ENCODE measurements at regions not wholly inside any gene's neighbourhood (a gene's known extent, or its start where the extent isn't known, plus 50 kb on each side); places are given as distances from the start of the nearest gene placed in this dataset.

DNA sequence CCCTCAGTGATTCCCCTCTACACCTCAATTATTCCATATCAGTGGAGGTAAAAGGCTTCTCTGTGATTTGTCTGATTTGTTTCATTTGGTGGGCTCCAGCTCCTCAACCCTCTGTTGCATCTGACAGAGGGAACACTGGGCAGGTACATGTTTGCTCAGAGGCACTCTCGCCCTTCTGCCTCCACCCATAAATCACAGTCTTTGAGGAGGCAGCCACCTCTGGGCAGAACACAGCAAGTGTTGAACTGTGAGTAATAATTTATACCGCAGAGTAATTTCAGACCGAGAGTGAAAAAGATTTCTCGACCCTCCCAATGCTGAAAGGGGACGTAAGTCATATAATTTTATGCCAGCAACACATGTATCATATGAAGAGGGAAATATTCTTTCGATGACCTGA lies 330.1 kb upstream of the PBX1 start:
- DNase-seq (no peak), ATAC-seq (ENCODE audit: low FRiP score in 2 of 2) (peak in 1 of 2 donors; percentile 32)
- no peaks in the 10 kb centered on the region for H3K4me1 ChIP-seq
- WGBS, 2 donors, result 81 to 83% methylated on average over 6 of the region's 6 CpGs
- no peak overlapping the region for H3K27ac ChIP-seq
- TF ChIP-seq POLR2A (IDR thresholded peaks at IDR 0.05) (no peak), EP300 (IDR thresholded peaks at IDR 0.05) (no peak), POLR2AphosphoS5 (IDR thresholded peaks at IDR 0.05) (no peak)
- TF ChIP-seq, protein P1, sequence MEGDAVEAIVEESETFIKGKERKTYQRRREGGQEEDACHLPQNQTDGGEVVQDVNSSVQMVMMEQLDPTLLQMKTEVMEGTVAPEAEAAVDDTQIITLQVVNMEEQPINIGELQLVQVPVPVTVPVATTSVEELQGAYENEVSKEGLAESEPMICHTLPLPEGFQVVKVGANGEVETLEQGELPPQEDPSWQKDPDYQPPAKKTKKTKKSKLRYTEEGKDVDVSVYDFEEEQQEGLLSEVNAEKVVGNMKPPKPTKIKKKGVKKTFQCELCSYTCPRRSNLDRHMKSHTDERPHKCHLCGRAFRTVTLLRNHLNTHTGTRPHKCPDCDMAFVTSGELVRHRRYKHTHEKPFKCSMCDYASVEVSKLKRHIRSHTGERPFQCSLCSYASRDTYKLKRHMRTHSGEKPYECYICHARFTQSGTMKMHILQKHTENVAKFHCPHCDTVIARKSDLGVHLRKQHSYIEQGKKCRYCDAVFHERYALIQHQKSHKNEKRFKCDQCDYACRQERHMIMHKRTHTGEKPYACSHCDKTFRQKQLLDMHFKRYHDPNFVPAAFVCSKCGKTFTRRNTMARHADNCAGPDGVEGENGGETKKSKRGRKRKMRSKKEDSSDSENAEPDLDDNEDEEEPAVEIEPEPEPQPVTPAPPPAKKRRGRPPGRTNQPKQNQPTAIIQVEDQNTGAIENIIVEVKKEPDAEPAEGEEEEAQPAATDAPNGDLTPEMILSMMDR (IDR thresholded peaks at IDR 0.05), result no peak
- H3K4me3 ChIP-seq, result no peak overlapping the region
- no peaks in the 10 kb centered on the region for H3K36me3 ChIP-seq
- H3K27me3 ChIP-seq, result no peaks in the 10 kb centered on the region
- no peaks in the 10 kb centered on the region for H3K9me3 ChIP-seq

DNA sequence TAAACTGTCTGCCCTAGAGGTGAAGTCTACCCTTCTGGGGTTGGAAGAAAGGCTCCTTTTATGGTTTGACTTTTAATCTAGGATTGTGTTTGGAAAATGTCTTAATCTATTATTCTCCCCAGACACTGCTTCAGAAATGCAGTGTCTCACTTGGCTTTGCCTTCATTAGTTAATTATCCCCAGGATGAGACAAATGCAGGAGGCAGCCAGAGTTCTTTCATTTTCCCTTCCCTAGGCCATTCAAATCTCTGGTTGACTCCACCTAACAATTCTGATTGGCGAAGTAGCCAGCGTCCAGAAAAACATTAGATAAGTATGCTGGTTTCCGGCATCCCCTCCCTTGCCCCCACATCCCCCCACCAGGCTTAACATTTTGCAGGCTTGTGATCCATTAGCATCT lies 325.8 kb upstream of the PBX1 start:
- TF ChIP-seq POLR2A (IDR thresholded peaks at IDR 0.05) (no peak), POLR2AphosphoS5 (IDR thresholded peaks at IDR 0.05) (no peak), EP300 (IDR thresholded peaks at IDR 0.05) (no peak)
- TF ChIP-seq, protein P1 (IDR thresholded peaks at IDR 0.05), result no peak
- 73 to 82% methylated on average over 3 of the region's 3 CpGs for whole genome bisulfite sequencing, 2 donors

DNA sequence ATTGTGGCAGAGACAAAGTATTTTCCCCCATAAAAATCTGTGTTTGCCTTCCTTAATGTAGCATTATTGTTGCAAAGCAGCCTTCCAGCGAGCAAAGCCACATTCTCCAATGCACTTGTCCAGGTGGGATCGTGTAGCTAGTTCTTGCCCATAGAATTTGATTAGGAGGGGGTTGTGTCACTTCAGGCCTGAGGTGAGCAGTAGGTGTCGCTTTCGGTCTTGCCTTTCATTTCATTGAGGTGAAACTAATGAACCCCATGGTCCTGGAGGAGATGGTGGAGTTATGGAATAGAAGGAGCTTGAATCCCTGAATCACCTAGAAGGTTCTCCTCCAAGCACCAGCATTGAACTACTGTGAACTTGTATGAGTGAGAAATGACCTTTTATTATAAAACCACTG lies 318.9 kb upstream of the PBX1 start:
- ATAC-seq (ENCODE audit: low FRiP score in 2 of 2) (no peak), DNase-seq (no peak)
- H3K36me3 ChIP-seq, result no peaks in the 10 kb centered on the region
- H3K4me3 ChIP-seq, result no peak overlapping the region
- no peaks in the 10 kb centered on the region for H3K4me1 ChIP-seq
- WGBS, 2 donors, result 55 to 65% methylated on average over 4 of the region's 4 CpGs
- H3K27ac ChIP-seq, result no peak overlapping the region
- H3K27me3 ChIP-seq, result no peaks in the 10 kb centered on the region
- H3K9me3 ChIP-seq, result no peaks in the 10 kb centered on the region
- TF ChIP-seq, protein P1 (IDR thresholded peaks at IDR 0.05), result no peak
- TF ChIP-seq POLR2A (IDR thresholded peaks at IDR 0.05) (no peak), POLR2AphosphoS5 (IDR thresholded peaks at IDR 0.05) (no peak), EP300 (IDR thresholded peaks at IDR 0.05) (no peak)

More for the DNA sequence above, 325.8 kb upstream of the PBX1 start:
- no peak for ATAC-seq (ENCODE audit: low FRiP score in 2 of 2)
- H3K36me3 ChIP-seq, result no peaks in the 10 kb centered on the region
- H3K4me1 ChIP-seq, result no peaks in the 10 kb centered on the region
- H3K27me3 ChIP-seq, result no peaks in the 10 kb centered on the region
- H3K4me3 ChIP-seq, result no peak overlapping the region
- H3K27ac ChIP-seq, result no peak overlapping the region
- DNase-seq, result no peak
- H3K9me3 ChIP-seq, result no peaks in the 10 kb centered on the region

DNA sequence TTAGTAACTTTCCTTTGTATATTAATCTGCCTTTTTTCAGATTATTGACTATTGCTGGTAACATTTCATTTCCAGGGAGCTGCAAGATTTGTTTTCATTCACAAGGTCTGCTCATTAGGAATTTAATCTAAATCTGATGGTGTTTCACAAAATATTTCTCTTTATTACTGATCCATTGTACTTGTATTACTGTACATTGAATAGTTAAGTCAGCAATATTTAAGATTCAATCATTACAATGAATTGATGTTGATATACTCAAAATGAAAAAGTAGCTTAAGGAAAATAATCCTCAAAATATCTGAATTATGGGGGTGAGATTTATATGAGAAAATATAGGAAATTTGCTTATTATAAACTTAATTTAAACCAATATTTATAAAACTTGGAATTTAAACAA lies 308.6 kb upstream of the PBX1 start:
- H3K9me3 ChIP-seq, result peaks cover 0 to 12% (median 7%) of the 10 kb centered on the region in 4 donors
- H3K27ac ChIP-seq, result no peak overlapping the region
- ATAC-seq (ENCODE audit: low FRiP score in 2 of 2) (no peak), DNase-seq (no peak)
- TF ChIP-seq POLR2AphosphoS5 (IDR thresholded peaks at IDR 0.05) (no peak), EP300 (IDR thresholded peaks at IDR 0.05) (no peak), POLR2A (IDR thresholded peaks at IDR 0.05) (no peak)
- TF ChIP-seq, protein P1 (IDR thresholded peaks at IDR 0.05), result no peak
- no peak overlapping the region for H3K4me3 ChIP-seq
- no peaks in the 10 kb centered on the region for H3K27me3 ChIP-seq
- no peaks in the 10 kb centered on the region for H3K4me1 ChIP-seq
- H3K36me3 ChIP-seq, result no peaks in the 10 kb centered on the region

DNA sequence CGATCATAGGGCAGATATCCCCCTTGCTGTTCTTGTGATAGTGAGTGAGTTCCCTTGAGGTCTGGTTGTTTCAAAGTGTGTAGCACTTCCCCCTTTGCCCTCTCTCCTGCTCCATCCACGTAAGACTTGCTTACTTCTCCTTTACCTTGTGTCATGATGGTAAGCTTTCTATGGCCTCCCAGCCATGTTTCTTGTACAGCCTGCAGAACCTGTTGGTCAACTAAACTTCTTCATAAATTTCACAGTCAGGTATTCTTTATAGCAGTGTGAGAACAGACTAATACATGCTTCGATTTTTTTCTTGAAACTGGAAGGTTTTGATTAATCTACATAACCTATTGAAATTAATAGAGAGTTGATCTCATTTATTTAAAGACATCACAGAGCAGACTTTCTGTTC lies 302.5 kb upstream of the PBX1 start:
- no peak overlapping the region for H3K4me3 ChIP-seq
- no peak for ATAC-seq (ENCODE audit: low FRiP score in 2 of 2)

More for the DNA sequence above, 302.5 kb upstream of the PBX1 start:
- TF ChIP-seq POLR2A (IDR thresholded peaks at IDR 0.05) (no peak), EP300 (IDR thresholded peaks at IDR 0.05) (no peak), POLR2AphosphoS5 (IDR thresholded peaks at IDR 0.05) (no peak)
- TF ChIP-seq, protein P1 (IDR thresholded peaks at IDR 0.05), result no peak
- Histone ChIP-seq H3K9me3 (peaks cover 0 to 5% (median 2%) of the 10 kb centered on the region in 4 donors), H3K36me3 (no peaks in the 10 kb centered on the region), H3K27ac (no peak overlapping the region), H3K4me1 (no peaks in the 10 kb centered on the region), H3K27me3 (no peaks in the 10 kb centered on the region)
- WGBS, 2 donors, result 65 to 82% methylated on average over 3 of the region's 3 CpGs
- DNase-seq, result no peak

Data from upper lobe of left lung (tissue), 6 donors.